HEK293T (cell line): ENCODE measurements at regions not wholly inside any gene's neighbourhood (a gene's known extent, or its start where the extent isn't known, plus 50 kb on each side); places are given as distances from the start of the nearest gene placed in this dataset.

Source experiments
- CTCF ChIA-PET: fragments of 350-600 bp; formaldehyde crosslinking; extraction: SDS; loops from one replicate; lab custom pipeline; 2021; ENCODE audit warnings: antibody characterized with exemption, inconsistent platforms; lab: Yijun Ruan, JAX
- POLR2A ChIA-PET: fragments of 350-600 bp; formaldehyde crosslinking; extraction: SDS; loops from one replicate; lab custom pipeline; 2020; ENCODE audit warnings: antibody characterized with exemption, inconsistent platforms; lab: Yijun Ruan, JAX
- DNase-seq: peaks from one replicate; pipeline ENCODE4 v3.0.0; 2012; ENCODE audit warnings: mixed read lengths; ENCODE audit errors: extremely low spot score
- ARNT ChIP-seq: fragments of 450-650 bp; IDR thresholded peaks from 2 replicates; pipeline ENCODE4 v1.6.1; 2017; ENCODE audit warnings: mild to moderate bottlenecking
- BHLHE40 ChIP-seq: fragments of 450-650 bp; IDR thresholded peaks from 2 replicates; pipeline ENCODE4 v1.6.1; 2016; ENCODE audit warnings: mild to moderate bottlenecking, moderate library complexity, borderline replicate concordance
- CTBP1 ChIP-seq: fragments of 450-650 bp; IDR thresholded peaks from 2 replicates; pipeline ENCODE4 v1.6.1; 2016; ENCODE audit warnings: borderline replicate concordance
- ELF4 ChIP-seq: fragments of 450-650 bp; IDR thresholded peaks from 2 replicates; pipeline ENCODE4 v1.6.1; 2017; ENCODE audit warnings: antibody characterized with exemption
- FOXA1 ChIP-seq: fragments of 450-650 bp; IDR thresholded peaks from 2 replicates; pipeline ENCODE4 v1.6.1; 2016; ENCODE audit warnings: mild to moderate bottlenecking
- FOXK2 ChIP-seq: fragments of 450-650 bp; IDR thresholded peaks from 2 replicates; pipeline ENCODE4 v1.6.1; 2016; ENCODE audit warnings: mild to moderate bottlenecking
- FOXM1 ChIP-seq: fragments of 450-650 bp; IDR thresholded peaks from 2 replicates; pipeline ENCODE4 v1.6.1; 2017; ENCODE audit warnings: mild to moderate bottlenecking, borderline replicate concordance
- HDGF ChIP-seq: fragments of 450-650 bp; IDR thresholded peaks from 2 replicates; pipeline ENCODE4 v1.6.1; 2017; ENCODE audit warnings: antibody characterized with exemption, borderline replicate concordance
- L3MBTL2 ChIP-seq: fragments of 450-650 bp; conservative IDR thresholded peaks from 2 replicates; pipeline ENCODE4 v1.6.1; 2016; ENCODE audit warnings: mild to moderate bottlenecking
- LEF1 ChIP-seq: fragments of 450-650 bp; IDR thresholded peaks from 2 replicates; pipeline ENCODE4 v1.6.1; 2017; ENCODE audit warnings: mild to moderate bottlenecking, borderline replicate concordance
- NFRKB ChIP-seq: fragments of 450-650 bp; IDR thresholded peaks from 2 replicates; pipeline ENCODE4 v1.6.1; 2016; ENCODE audit warnings: mild to moderate bottlenecking, moderate library complexity
- SP1 ChIP-seq: fragments of 450-650 bp; IDR thresholded peaks from 2 replicates; pipeline ENCODE4 v1.6.1; 2017
- SUZ12 ChIP-seq: fragments of 450-650 bp; IDR thresholded peaks from 2 replicates; pipeline ENCODE4 v1.6.1; 2016; ENCODE audit warnings: mild to moderate bottlenecking
- TARDBP ChIP-seq: fragments of 450-650 bp; IDR thresholded peaks from 2 replicates; pipeline ENCODE4 v1.6.1; 2016
- ZNF384 ChIP-seq: fragments of 450-650 bp; IDR thresholded peaks from 2 replicates; pipeline ENCODE4 v1.6.1; 2016
- TF ChIP-seq, protein P1 (sequence below): fragments of 450-650 bp; IDR thresholded peaks from 2 replicates; pipeline ENCODE4 v1.6.1; 2016

GRCh38 chr11:105224482-105225253 is 85.1 kb upstream of the CARD18 start:
- DNase-seq, result no peak
- CTCF ChIA-PET, result no interaction called here
- POLR2A ChIA-PET, result no interaction called here

DNA sequence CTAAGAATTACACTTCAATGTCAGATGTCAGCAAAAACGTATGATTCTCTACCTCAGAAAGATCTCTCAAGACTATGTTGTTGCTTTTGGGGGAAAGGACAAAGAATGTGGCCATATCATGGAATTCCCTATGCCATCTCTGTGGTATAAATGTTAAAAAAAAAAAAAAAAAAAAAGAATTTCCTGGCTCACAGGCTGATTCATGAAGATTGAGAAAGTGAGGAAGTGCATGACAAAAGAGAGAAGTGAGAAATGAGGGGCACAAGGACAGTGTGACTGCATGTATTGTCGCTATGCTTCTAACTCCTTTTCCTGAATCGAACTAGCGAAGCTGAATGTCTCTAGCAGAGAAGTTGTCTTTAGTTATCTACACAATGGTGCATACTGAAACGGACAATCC is 80.6 kb upstream of the CARD18 start:
- no peak for DNase-seq
- TF ChIP-seq L3MBTL2, result no peak
- no peak for TF ChIP-seq FOXA1
- TF ChIP-seq, protein P1, sequence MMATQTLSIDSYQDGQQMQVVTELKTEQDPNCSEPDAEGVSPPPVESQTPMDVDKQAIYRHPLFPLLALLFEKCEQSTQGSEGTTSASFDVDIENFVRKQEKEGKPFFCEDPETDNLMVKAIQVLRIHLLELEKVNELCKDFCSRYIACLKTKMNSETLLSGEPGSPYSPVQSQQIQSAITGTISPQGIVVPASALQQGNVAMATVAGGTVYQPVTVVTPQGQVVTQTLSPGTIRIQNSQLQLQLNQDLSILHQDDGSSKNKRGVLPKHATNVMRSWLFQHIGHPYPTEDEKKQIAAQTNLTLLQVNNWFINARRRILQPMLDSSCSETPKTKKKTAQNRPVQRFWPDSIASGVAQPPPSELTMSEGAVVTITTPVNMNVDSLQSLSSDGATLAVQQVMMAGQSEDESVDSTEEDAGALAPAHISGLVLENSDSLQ, result no peak
- TF ChIP-seq LEF1, result no peak
- TF ChIP-seq FOXK2, result no peak
- no peak for TF ChIP-seq SUZ12
- no peak for TF ChIP-seq SP1
- TF ChIP-seq NFRKB, result no peak
- TF ChIP-seq TARDBP, result no peak
- no peak for TF ChIP-seq ARNT
- TF ChIP-seq HDGF, result no peak
- no peak for TF ChIP-seq ELF4
- TF ChIP-seq BHLHE40, result no peak
- no peak for TF ChIP-seq FOXM1
- TF ChIP-seq CTBP1, result no peak
- TF ChIP-seq ZNF384, result no peak
- POLR2A ChIA-PET, result no interaction called here
- CTCF ChIA-PET, result no interaction called here

More at GRCh38 chr11:105224482-105225253, 85.1 kb upstream of the CARD18 start:
- no peak for TF ChIP-seq ELF4
- TF ChIP-seq, protein P1, result no peak
- TF ChIP-seq FOXK2, result no peak
- TF ChIP-seq SP1, result no peak
- TF ChIP-seq TARDBP, result no peak
- no peak for TF ChIP-seq NFRKB
- TF ChIP-seq FOXA1, result no peak
- no peak for TF ChIP-seq CTBP1
- TF ChIP-seq HDGF, result no peak
- TF ChIP-seq FOXM1, result no peak
- no peak for TF ChIP-seq ARNT

DNA sequence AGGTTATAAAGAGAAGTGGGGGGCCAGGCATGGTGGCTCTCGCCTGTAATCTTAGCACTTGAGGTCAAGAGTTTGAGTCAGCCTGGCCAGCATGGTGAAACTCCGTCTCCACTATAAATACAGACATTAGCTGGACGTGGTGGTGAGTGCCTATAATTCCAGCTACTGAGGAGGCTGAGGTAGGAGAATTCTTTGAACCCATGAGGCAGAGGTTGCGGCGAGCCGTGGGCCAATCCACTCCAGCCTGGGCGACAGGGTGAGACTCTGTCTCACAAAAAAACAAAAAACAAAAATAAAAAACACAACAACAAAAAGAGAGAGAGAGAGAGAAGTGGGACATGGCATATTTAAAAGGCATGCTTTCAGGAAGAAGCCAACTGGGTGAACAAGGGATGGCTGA is 80.1 kb upstream of the CARD18 start:
- POLR2A ChIA-PET, result no interaction called here
- DNase-seq, result no peak
- TF ChIP-seq NFRKB, result no peak
- no peak for TF ChIP-seq LEF1
- TF ChIP-seq, protein P1, result no peak
- TF ChIP-seq L3MBTL2, result no peak
- no peak for TF ChIP-seq ARNT
- TF ChIP-seq SP1, result no peak
- TF ChIP-seq FOXK2, result no peak
- no peak for TF ChIP-seq HDGF
- TF ChIP-seq FOXM1, result no peak
- no peak for TF ChIP-seq ZNF384
- CTCF ChIA-PET, result no interaction called here

GRCh38 chr11:105219269-105219668 is 79.7 kb upstream of the CARD18 start:
- CTCF ChIA-PET, result no interaction called here
- peak; percentile 6 for DNase-seq
- TF ChIP-seq FOXA1 (no peak), FOXM1 (no peak), HDGF (no peak), TARDBP (no peak), LEF1 (no peak), ELF4 (no peak), NFRKB (no peak), L3MBTL2 (no peak), SP1 (no peak), FOXK2 (no peak), ZNF384 (no peak), CTBP1 (no peak), ARNT (no peak)
- TF ChIP-seq, protein P1, result no peak
- POLR2A ChIA-PET, result no interaction called here

DNA sequence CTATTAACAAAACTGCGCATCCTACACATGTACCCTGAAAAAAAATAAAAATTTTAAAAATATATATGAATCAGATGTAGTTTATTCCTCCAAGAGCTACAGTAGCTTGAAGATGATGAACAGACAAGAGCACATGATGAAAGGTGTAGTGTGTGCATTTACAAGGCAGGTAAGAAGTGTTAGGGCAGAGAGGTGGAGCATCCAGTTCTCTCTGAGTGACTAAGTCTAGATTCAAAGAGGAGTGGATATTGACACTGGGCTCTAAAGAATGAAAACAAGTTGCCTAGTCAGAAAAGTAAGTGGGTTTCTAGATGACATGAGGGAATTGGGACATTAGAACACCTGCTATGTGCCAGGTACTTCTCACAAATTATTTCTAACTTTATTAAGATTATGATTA is 76.0 kb upstream of the CARD18 start:
- TF ChIP-seq BHLHE40 (no peak), SUZ12 (no peak), HDGF (no peak), SP1 (no peak), NFRKB (no peak), ELF4 (no peak), TARDBP (no peak), FOXM1 (no peak), FOXK2 (no peak), ARNT (no peak), L3MBTL2 (no peak), LEF1 (no peak)
- TF ChIP-seq, protein P1, result no peak
- CTCF ChIA-PET, result no interaction called here
- no peak for DNase-seq
- POLR2A ChIA-PET, result no interaction called here
